GM12878 (cell line): ENCODE measurements at regions not wholly inside any gene's neighbourhood (a gene's known extent, or its start where the extent isn't known, plus 50 kb on each side); places are given as distances from the start of the nearest gene placed in this dataset.

ENCODE experiments used
- ATAC-seq: fragments of 200-7000 bp; cut with Tn5 transposase; 3 replicates; pipeline ENCODE4 v1.9.1; 2020; ENCODE audit warnings: mild to moderate bottlenecking, moderate library complexity
- BruUV-seq: library from RNA; stranded (reverse); fragments of 400-500 nt; replicated peaks from 2 replicates; lab custom pipeline; 2021; lab: Mats Ljungman, UMichigan
- CTCF ChIA-PET: fragments of 300-600 bp; sonication (Branson Sonifier 250); formaldehyde crosslinking; extraction: SDS; loops from one replicate; lab custom pipeline; 2021; ENCODE audit warnings: inconsistent platforms; lab: Yijun Ruan, JAX
- POLR2A ChIA-PET: fragments of 350-600 bp; formaldehyde crosslinking; extraction: SDS; loops from one replicate; lab custom pipeline; 2021; ENCODE audit warnings: inconsistent platforms; lab: Charles Lee
- RAD21 ChIA-PET: fragments of 300-600 bp; sonication (Branson Sonifier 250); formaldehyde crosslinking; loops from one replicate; lab custom pipeline; 2023; ENCODE audit warnings: antibody characterized with exemption; ENCODE audit not compliant: unreplicated experiment; lab: Charles Lee
- SMC1A ChIA-PET: fragments of 300-600 bp; sonication (Branson Sonifier 250); formaldehyde crosslinking; loops from one replicate; lab custom pipeline; 2023; ENCODE audit not compliant: unreplicated experiment, uncharacterized antibody; lab: Charles Lee
- DNase-seq: peaks from one replicate; pipeline ENCODE4 v3.0.0-alpha.2; 2011; ENCODE audit warnings: low read depth, low spot score
- FAIRE-seq: peaks from 3 replicates; lab custom pipeline; 2011; peaks lifted over from hg19 to GRCh38; lab: Jason Lieb, UNC
- H2AFZ ChIP-seq: 2 replicates; pipeline ENCODE4 v1.6.0; 2011; ENCODE audit warnings: low read depth, low read length, control low read depth; ENCODE audit not compliant: control insufficient read depth
- H3K27ac ChIP-seq: 2 replicates; pipeline ENCODE4 v1.5.1; 2011; ENCODE audit warnings: control low read depth; ENCODE audit not compliant: control insufficient read depth, insufficient read depth
- H3K27me3 ChIP-seq, 2 experiments: replicated peaks in 1 of 2; 2 replicates each; pipeline versions ENCODE4 v1.6.0 to v1.6.1; 2011; ENCODE audit warnings: low read length in 1 of 2; ENCODE audit not compliant: control insufficient read depth in 2 of 2, insufficient read depth in 2 of 2
- H3K36me3 ChIP-seq, 2 experiments: 2 replicates each; pipeline ENCODE4 v1.5.1; 2011; ENCODE audit warnings: low read length in 1 of 2; ENCODE audit not compliant: control insufficient read depth in 2 of 2, insufficient read depth in 2 of 2
- H3K4me1 ChIP-seq: 2 replicates; pipeline ENCODE4 v1.6.1; 2011; ENCODE audit warnings: mild to moderate bottlenecking, low read length, moderate library complexity, mixed read lengths; ENCODE audit not compliant: control insufficient read depth, insufficient read depth
- H3K4me2 ChIP-seq: 2 replicates; pipeline ENCODE4 v1.6.0; 2011; ENCODE audit warnings: control low read depth; ENCODE audit not compliant: control insufficient read depth, insufficient read depth
- H3K4me3 ChIP-seq: fragments of 200-600 bp; sonication (generic); 2 replicates; pipeline ENCODE4 v1.5.1; 2016
- H3K79me2 ChIP-seq: 2 replicates; pipeline ENCODE4 v1.6.0; 2011; ENCODE audit warnings: low read length; ENCODE audit not compliant: control insufficient read depth, insufficient read depth
- H3K9ac ChIP-seq: 2 replicates; pipeline ENCODE4 v1.8.0; 2011; ENCODE audit warnings: low read length, control low read depth, mixed read lengths; ENCODE audit not compliant: control insufficient read depth, insufficient read depth
- H3K9me3 ChIP-seq: replicated peaks from 3 replicates; pipeline ENCODE4 v1.5.1; 2011; ENCODE audit warnings: mild to moderate bottlenecking, low read length; ENCODE audit not compliant: control insufficient read depth, insufficient read depth
- H4K20me1 ChIP-seq: 2 replicates; pipeline ENCODE4 v1.6.0; 2011; ENCODE audit not compliant: control insufficient read depth, insufficient read depth
- BMI1 ChIP-seq: fragments of 450-650 bp; IDR thresholded peaks from 2 replicates; pipeline ENCODE4 v1.6.1; 2016; ENCODE audit warnings: mild to moderate bottlenecking, moderate library complexity, borderline replicate concordance
- CEBPZ ChIP-seq: fragments of 150-350 bp; IDR thresholded peaks from 2 replicates; pipeline ENCODE4 v1.6.1; 2016; ENCODE audit warnings: low read depth, low read length
- CREM ChIP-seq: IDR thresholded peaks from 2 replicates; pipeline ENCODE4 v1.6.1; 2014; ENCODE audit warnings: antibody characterized with exemption, low read depth
- FOS ChIP-seq: IDR thresholded peaks from 3 replicates; pipeline ENCODE4 v1.6.1; 2011; ENCODE audit warnings: borderline replicate concordance; ENCODE audit not compliant: insufficient read length; ENCODE audit errors: extremely low read depth
- FOXK2 ChIP-seq: fragments of 450-650 bp; IDR thresholded peaks from 2 replicates; pipeline ENCODE4 v1.6.1; 2017; ENCODE audit warnings: mild to moderate bottlenecking, moderate library complexity
- GABPA ChIP-seq: IDR thresholded peaks from 2 replicates; pipeline ENCODE4 v1.6.1; 2014; ENCODE audit warnings: antibody characterized with exemption, low read depth, mild to moderate bottlenecking, inconsistent platforms
- HCFC1 ChIP-seq: fragments of 150-350 bp; IDR thresholded peaks from 2 replicates; pipeline ENCODE4 v1.6.1; 2014; ENCODE audit warnings: low read length
- HDGF ChIP-seq: fragments of 450-650 bp; IDR thresholded peaks from 2 replicates; pipeline ENCODE4 v1.6.1; 2016; ENCODE audit warnings: antibody characterized with exemption
- IKZF2 ChIP-seq, 2 experiments: fragments of 450-650 bp; IDR thresholded peaks; 2 replicates each; pipeline ENCODE4 v1.6.1; 2017; ENCODE audit warnings: mild to moderate bottlenecking in 2 of 2, moderate library complexity in 2 of 2
- MYB ChIP-seq: fragments of 150-350 bp; IDR thresholded peaks from 2 replicates; pipeline ENCODE4 v1.6.1; 2014; ENCODE audit warnings: mild to moderate bottlenecking, low read depth, low read length, borderline replicate concordance
- NFXL1 ChIP-seq: fragments of 450-650 bp; IDR thresholded peaks from 2 replicates; pipeline ENCODE4 v1.6.1; 2017; ENCODE audit warnings: antibody characterized with exemption, mild to moderate bottlenecking, borderline replicate concordance
- NR2C2 ChIP-seq: IDR thresholded peaks from 2 replicates; pipeline ENCODE4 v1.6.1; 2011; ENCODE audit warnings: borderline replicate concordance, low read depth; ENCODE audit not compliant: control insufficient read depth, insufficient read length
- RELA ChIP-seq: fragments of 450-650 bp; IDR thresholded peaks from 2 replicates; pipeline ENCODE4 v1.8.0; 2014; ENCODE audit warnings: borderline replicate concordance; ENCODE audit not compliant: partially characterized antibody
- REST ChIP-seq: IDR thresholded peaks from 2 replicates; pipeline ENCODE4 v1.6.1; 2012; ENCODE audit warnings: mild to moderate bottlenecking, low read depth, low read length
- STAT1 ChIP-seq: fragments of 450-650 bp; conservative IDR thresholded peaks from 2 replicates; pipeline ENCODE4 v1.6.1; 2014; ENCODE audit warnings: antibody characterized with exemption, mild to moderate bottlenecking
- TCF12 ChIP-seq: IDR thresholded peaks from 2 replicates; pipeline ENCODE4 v1.6.1; 2011; ENCODE audit warnings: low read depth, mild to moderate bottlenecking, low read length
- WGBS: methylation state at CpG from one replicate; pipeline ENCODE4 v1.1.6; 2016; ENCODE audit warnings: low lambda C conversion rate; ENCODE audit not compliant: insufficient replicate concordance, insufficient coverage; ENCODE audit errors: missing lambda C conversion rate; 5-methylcytosine and 5-hydroxymethylcytosine counted together
- in situ Hi-C: fragments of 300-500 bp; cut with MboI; formaldehyde crosslinking; loops from 9 replicates; pipeline ENCODE4 v1.14.3; 2018; ENCODE audit warnings: mixed read lengths
- intact Hi-C: fragments of 100-400 bp; cut with micrococcal nuclease; formaldehyde crosslinking; loops from one replicate; pipeline ENCODE4 v1.14.2; 2022; ENCODE audit not compliant: unreplicated experiment
- TF ChIP-seq, protein P1 (sequence below): IDR thresholded peaks from 2 replicates; pipeline ENCODE4 v1.6.1; 2011; ENCODE audit warnings: borderline replicate concordance, low read depth, mild to moderate bottlenecking, moderate library complexity, low read length; ENCODE audit not compliant: insufficient read depth, poor library complexity, severe bottlenecking

- Histone ChIP-seq H2AFZ (no peak overlapping the region), H4K20me1 (no peaks in the 10 kb centered on the region), H3K27ac (no peak overlapping the region), H3K9me3 (no peaks in the 10 kb centered on the region; the same call in 2 of the 3 replicates), H3K79me2 (no peaks in the 10 kb centered on the region), H3K36me3 (no peaks in the 10 kb centered on the region), H3K27me3 (no peaks in the 10 kb centered on the region), H3K4me1 (no peaks in the 10 kb centered on the region), H3K4me2 (no peak overlapping the region), H3K4me3 (no peak overlapping the region), H3K9ac (no peak overlapping the region)
- 85% methylated on average over 6 of the region's 6 CpGs for WGBS
- ChIA-PET CTCF (no interaction called here), POLR2A (no interaction called here), SMC1A (no interaction called here), RAD21 (no interaction called here)
- FAIRE-seq: no peak
- DNase-seq: no peak
- in situ Hi-C loops (no loop called here), intact Hi-C loops (no loop called here)
- ATAC-seq: no peak
- BruUV-seq: no TSS peak
- TF ChIP-seq HDGF: no peak
- no peak for TF ChIP-seq FOXK2
- no peak for TF ChIP-seq NR2C2
- TF ChIP-seq, protein P1, sequence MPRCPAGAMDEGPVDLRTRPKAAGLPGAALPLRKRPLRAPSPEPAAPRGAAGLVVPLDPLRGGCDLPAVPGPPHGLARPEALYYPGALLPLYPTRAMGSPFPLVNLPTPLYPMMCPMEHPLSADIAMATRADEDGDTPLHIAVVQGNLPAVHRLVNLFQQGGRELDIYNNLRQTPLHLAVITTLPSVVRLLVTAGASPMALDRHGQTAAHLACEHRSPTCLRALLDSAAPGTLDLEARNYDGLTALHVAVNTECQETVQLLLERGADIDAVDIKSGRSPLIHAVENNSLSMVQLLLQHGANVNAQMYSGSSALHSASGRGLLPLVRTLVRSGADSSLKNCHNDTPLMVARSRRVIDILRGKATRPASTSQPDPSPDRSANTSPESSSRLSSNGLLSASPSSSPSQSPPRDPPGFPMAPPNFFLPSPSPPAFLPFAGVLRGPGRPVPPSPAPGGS: no peak
- no peak for TF ChIP-seq GABPA
- no peak for TF ChIP-seq STAT1
- TF ChIP-seq TCF12: no peak
- TF ChIP-seq MYB: no peak
- TF ChIP-seq CREM: no peak
- no peak for TF ChIP-seq NFXL1
- no peak for TF ChIP-seq BMI1
- no peak for TF ChIP-seq REST
- TF ChIP-seq IKZF2 (IDR thresholded peaks at IDR 0.05): no peak
- TF ChIP-seq FOS: no peak
- no peak for TF ChIP-seq RELA
- no peak for TF ChIP-seq CEBPZ
- no peak for TF ChIP-seq HCFC1
Measured at GRCh38 chr5:56538580-56538979, 276.8 kb upstream of the MAP3K1 start.
